Smooth muscle cell (in vitro differentiated cells): ENCODE measurements at regions not wholly inside any gene's neighbourhood (a gene's known extent, or its start where the extent isn't known, plus 50 kb on each side); places are given as distances from the start of the nearest gene placed in this dataset.
A peak's percentile ranks its signal among the peaks of the same experiment; 100 is the strongest.

Source experiments
- DNase-seq: peaks from one replicate; lab custom pipeline; 2025; ENCODE audit not compliant: unreplicated experiment; lab: John Stamatoyannopoulos, UW
- H2AFZ ChIP-seq: fragments of 200-600 bp; sonication (generic); 2 replicates; pipeline ENCODE4 v1.6.0; 2016; ENCODE audit warnings: antibody characterized with exemption, low read depth, mild to moderate bottlenecking
- H3F3A ChIP-seq: fragments of 200-600 bp; sonication (generic); 2 replicates; pipeline ENCODE4 v1.6.0; 2017; ENCODE audit warnings: antibody characterized with exemption, low read depth
- H3K27ac ChIP-seq: fragments of 200-600 bp; sonication (generic); 2 replicates; pipeline ENCODE4 v1.5.1; 2016; ENCODE audit warnings: low read depth, mild to moderate bottlenecking
- H3K27me3 ChIP-seq: fragments of 200-600 bp; sonication (generic); 2 replicates; pipeline ENCODE4 v1.6.1; 2016; ENCODE audit warnings: low read depth, mild to moderate bottlenecking
- H3K36me3 ChIP-seq: fragments of 200-600 bp; sonication (generic); 2 replicates; pipeline ENCODE4 v1.5.1; 2016; ENCODE audit warnings: low read depth
- H3K4me1 ChIP-seq: fragments of 200-600 bp; sonication (generic); 2 replicates; pipeline ENCODE4 v1.5.1; 2016; ENCODE audit warnings: low read depth
- H3K4me2 ChIP-seq: fragments of 200-600 bp; sonication (generic); 2 replicates; pipeline ENCODE4 v1.6.0; 2016; ENCODE audit warnings: mild to moderate bottlenecking
- H3K4me3 ChIP-seq: fragments of 200-600 bp; sonication (generic); 2 replicates; pipeline ENCODE4 v1.5.1; 2016; ENCODE audit warnings: mild to moderate bottlenecking
- H3K79me2 ChIP-seq: fragments of 200-600 bp; sonication (generic); 2 replicates; pipeline ENCODE4 v1.6.0; 2016; ENCODE audit warnings: low read depth, mild to moderate bottlenecking
- H3K9ac ChIP-seq: fragments of 200-600 bp; sonication (generic); 2 replicates; pipeline ENCODE4 v1.6.0; 2016; ENCODE audit warnings: low read depth
- H3K9me3 ChIP-seq: fragments of 200-600 bp; sonication (generic); replicated peaks from 2 replicates; pipeline ENCODE4 v1.5.1; 2016; ENCODE audit warnings: low read depth
- H4K20me1 ChIP-seq: fragments of 200-600 bp; sonication (generic); 2 replicates; pipeline ENCODE4 v1.6.0; 2016; ENCODE audit warnings: low read depth
- CTCF ChIP-seq: fragments of 200-600 bp; sonication (generic); IDR thresholded peaks from 2 replicates; pipeline ENCODE4 v1.5.1; 2017; ENCODE audit warnings: borderline replicate concordance, mild to moderate bottlenecking, antibody characterized with exemption; ENCODE audit not compliant: insufficient read depth, poor library complexity, severe bottlenecking
- WGBS: methylation state at CpG from one replicate; pipeline ENCODE4 v1.1.7; 2016; ENCODE audit warnings: low lambda C conversion rate; 5-methylcytosine and 5-hydroxymethylcytosine counted together

GRCh38 chr1:177883581-177883980, 86.3 kb downstream of the SEC16B start:
- H3K9me3 ChIP-seq = no peaks in the 10 kb centered on the region
- WGBS = 73% methylated on average over 3 of the region's 3 CpGs
- H3K27ac ChIP-seq = no peak overlapping the region
- H3K27me3 ChIP-seq = no peaks in the 10 kb centered on the region
- no peak for TF ChIP-seq CTCF
- H4K20me1 ChIP-seq = no peaks in the 10 kb centered on the region
- no peak for DNase-seq
- no peak overlapping the region for H3K9ac ChIP-seq
- H3K79me2 ChIP-seq = no peaks in the 10 kb centered on the region
- peaks cover 4% of the 10 kb centered on the region for H3K4me1 ChIP-seq
- H2AFZ ChIP-seq = no peak overlapping the region
- H3F3A ChIP-seq = no peaks in the 10 kb centered on the region
- no peak overlapping the region for H3K4me2 ChIP-seq
- H3K4me3 ChIP-seq = no peak overlapping the region
- no peaks in the 10 kb centered on the region for H3K36me3 ChIP-seq

GRCh38 chr1:177880339-177880891, 89.4 kb downstream of the SEC16B start:
- H3K4me3 ChIP-seq = no peak overlapping the region
- no peak overlapping the region for H3K4me2 ChIP-seq
- no peaks in the 10 kb centered on the region for H3K79me2 ChIP-seq
- no peak overlapping the region for H2AFZ ChIP-seq
- no peaks in the 10 kb centered on the region for H3K27me3 ChIP-seq
- H3K4me1 ChIP-seq = peaks cover 4% of the 10 kb centered on the region
- no peaks in the 10 kb centered on the region for H3F3A ChIP-seq
- no peak for TF ChIP-seq CTCF
- no peak overlapping the region for H3K27ac ChIP-seq
- 87% methylated on average over 7 of the region's 7 CpGs for WGBS
- H3K36me3 ChIP-seq = no peaks in the 10 kb centered on the region
- H4K20me1 ChIP-seq = no peaks in the 10 kb centered on the region
- no peak for DNase-seq
- H3K9ac ChIP-seq = no peak overlapping the region
- no peaks in the 10 kb centered on the region for H3K9me3 ChIP-seq

- H3K4me3 ChIP-seq = no peak overlapping the region
- peaks cover 4% of the 10 kb centered on the region for H3K4me1 ChIP-seq
- no peaks in the 10 kb centered on the region for H3K79me2 ChIP-seq
- no peaks in the 10 kb centered on the region for H4K20me1 ChIP-seq
- no peaks in the 10 kb centered on the region for H3K36me3 ChIP-seq
- 86% methylated on average over 2 of the region's 2 CpGs for WGBS
- no peak overlapping the region for H3K9ac ChIP-seq
- no peak overlapping the region for H2AFZ ChIP-seq
- no peak for TF ChIP-seq CTCF
- no peaks in the 10 kb centered on the region for H3K9me3 ChIP-seq
- DNase-seq = no peak
- H3F3A ChIP-seq = no peaks in the 10 kb centered on the region
- no peaks in the 10 kb centered on the region for H3K27me3 ChIP-seq
- H3K4me2 ChIP-seq = no peak overlapping the region
- H3K27ac ChIP-seq = no peak overlapping the region
These were observed 92.8 kb downstream of the SEC16B start for GRCh38 chr1:177877086-177877485.

GRCh38 chr1:177873238-177873637, 96.6 kb downstream of the SEC16B start:
- H3K4me3 ChIP-seq = no peak overlapping the region

More at GRCh38 chr1:177873238-177873637, 96.6 kb downstream of the SEC16B start:
- DNase-seq = no peak
- Histone ChIP-seq H3K79me2 (no peaks in the 10 kb centered on the region), H3K27ac (no peak overlapping the region), H3K36me3 (no peaks in the 10 kb centered on the region), H4K20me1 (no peaks in the 10 kb centered on the region), H3K4me1 (no peaks in the 10 kb centered on the region), H3K27me3 (no peaks in the 10 kb centered on the region), H3K9me3 (no peaks in the 10 kb centered on the region), H3F3A (no peaks in the 10 kb centered on the region), H2AFZ (no peak overlapping the region), H3K4me2 (peak overlapping the region; percentile 19), H3K9ac (no peak overlapping the region)
- 6% methylated on average over 5 of the region's 5 CpGs for WGBS
- no peak for TF ChIP-seq CTCF
